ENCODE measurements at regions not wholly inside any gene's neighbourhood (a gene's known extent, or its start where the extent isn't known, plus 50 kb on each side); places are given as distances from the start of the nearest gene placed in this dataset.
"Not testable (repeated sequence)": the region's sequence is repeated elsewhere in the genome, so short reads cannot be mapped to it uniquely, and the experiment has no call there.

- H3K9ac ChIP-seq (ENCODE audit: low read length), result no peak overlapping the region
- H3K27me3 ChIP-seq (ENCODE audit: control insufficient read depth, insufficient read depth, low read length), result no peaks in the 10 kb centered on the region
- H3K36me3 ChIP-seq (ENCODE audit: control insufficient read depth, insufficient read depth, low read length), result no peaks in the 10 kb centered on the region
- H3K4me3 ChIP-seq (ENCODE audit: low read length), result no peak overlapping the region
- H3K4me1 ChIP-seq (ENCODE audit: control insufficient read depth, insufficient read depth, low read length), result no peaks in the 10 kb centered on the region
- no peaks in the 10 kb centered on the region for H3K9me3 ChIP-seq (ENCODE audit: control insufficient read depth, low read length)
These were observed 440.6 kb upstream of the DYNLRB2 start for GRCh38 chr16:80100186-80100585.

DNA sequence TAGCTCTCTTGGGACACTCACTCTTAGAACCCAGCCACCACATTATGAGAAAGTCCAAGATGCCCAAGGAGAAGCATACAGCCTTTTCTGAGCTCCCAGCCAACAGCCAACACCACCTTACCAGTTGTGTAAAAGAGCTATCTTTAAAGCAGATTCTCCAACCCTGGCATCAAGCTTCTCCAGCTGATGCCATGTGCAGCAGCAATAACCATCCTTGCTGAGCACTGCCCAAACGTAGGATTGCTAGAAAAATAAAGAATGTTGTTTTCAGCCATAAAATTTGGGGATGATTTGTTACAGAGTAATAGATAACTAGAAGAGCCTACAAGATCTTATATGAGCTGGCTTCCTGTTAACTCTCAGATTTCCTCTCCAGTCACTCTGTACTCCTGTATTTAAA is 443.7 kb upstream of the DYNLRB2 start:
- no peaks in the 10 kb centered on the region for H3K36me3 ChIP-seq (ENCODE audit: control insufficient read depth, insufficient read depth, low read length)
- H3K9ac ChIP-seq (ENCODE audit: low read length), result no peak overlapping the region
- H3K9me3 ChIP-seq (ENCODE audit: control insufficient read depth, low read length), result no peaks in the 10 kb centered on the region
- no peak overlapping the region for H3K4me3 ChIP-seq (ENCODE audit: low read length)
- H3K4me1 ChIP-seq (ENCODE audit: control insufficient read depth, insufficient read depth, low read length), result no peaks in the 10 kb centered on the region
- H3K27me3 ChIP-seq (ENCODE audit: control insufficient read depth, insufficient read depth, low read length), result no peaks in the 10 kb centered on the region

DNA sequence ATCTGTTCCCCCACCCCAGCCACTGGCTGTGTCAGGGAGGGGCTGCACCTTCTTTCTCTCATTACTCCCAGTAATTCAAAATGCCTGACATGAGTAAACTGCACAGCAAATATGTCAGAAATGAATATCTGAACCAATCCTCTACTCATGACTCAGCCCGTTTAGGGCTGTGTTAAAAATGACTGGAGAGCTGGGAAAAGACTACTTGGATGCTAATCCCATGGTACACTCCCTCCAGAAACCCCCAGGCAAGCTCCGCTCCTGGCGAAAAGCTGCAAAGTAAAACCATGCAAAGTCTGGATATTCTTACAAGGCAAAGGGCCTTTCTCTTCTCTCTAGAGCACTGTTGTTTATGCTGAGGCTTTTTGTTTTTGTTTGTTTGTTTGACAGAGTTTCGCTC is 448.1 kb upstream of the DYNLRB2 start:
- no peak overlapping the region for H3K9ac ChIP-seq (ENCODE audit: low read length)
- H3K9me3 ChIP-seq (ENCODE audit: control insufficient read depth, low read length), result no peaks in the 10 kb centered on the region
- no peak overlapping the region for H3K4me3 ChIP-seq (ENCODE audit: low read length)
- no peaks in the 10 kb centered on the region for H3K36me3 ChIP-seq (ENCODE audit: control insufficient read depth, insufficient read depth, low read length)
- no peaks in the 10 kb centered on the region for H3K4me1 ChIP-seq (ENCODE audit: control insufficient read depth, insufficient read depth, low read length)
- no peaks in the 10 kb centered on the region for H3K27me3 ChIP-seq (ENCODE audit: control insufficient read depth, insufficient read depth, low read length)

- not testable (repeated sequence) for H3K36me3 ChIP-seq (ENCODE audit: control insufficient read depth, insufficient read depth, low read length); H3K9me3 ChIP-seq (ENCODE audit: control insufficient read depth, low read length); H3K9ac ChIP-seq (ENCODE audit: low read length); H3K4me3 ChIP-seq (ENCODE audit: low read length); H3K27me3 ChIP-seq (ENCODE audit: control insufficient read depth, insufficient read depth, low read length); H3K4me1 ChIP-seq (ENCODE audit: control insufficient read depth, insufficient read depth, low read length)
These were observed 449.3 kb upstream of the DYNLRB2 start for GRCh38 chr16:80091453-80091852.

- no peaks in the 10 kb centered on the region for H3K36me3 ChIP-seq (ENCODE audit: control insufficient read depth, insufficient read depth, low read length)
- no peaks in the 10 kb centered on the region for H3K4me1 ChIP-seq (ENCODE audit: control insufficient read depth, insufficient read depth, low read length)
- no peaks in the 10 kb centered on the region for H3K27me3 ChIP-seq (ENCODE audit: control insufficient read depth, insufficient read depth, low read length)
- no peak overlapping the region for H3K4me3 ChIP-seq (ENCODE audit: low read length)
- H3K9me3 ChIP-seq (ENCODE audit: control insufficient read depth, low read length), result no peaks in the 10 kb centered on the region
- no peak overlapping the region for H3K9ac ChIP-seq (ENCODE audit: low read length)
These were observed 455.2 kb upstream of the DYNLRB2 start for GRCh38 chr16:80085606-80086005.

GRCh38 chr16:80084614-80085013 is 456.2 kb upstream of the DYNLRB2 start:
- H3K9ac ChIP-seq (ENCODE audit: low read length), result no peak overlapping the region
- H3K4me3 ChIP-seq (ENCODE audit: low read length), result no peak overlapping the region
- H3K36me3 ChIP-seq (ENCODE audit: control insufficient read depth, insufficient read depth, low read length), result no peaks in the 10 kb centered on the region
- no peaks in the 10 kb centered on the region for H3K9me3 ChIP-seq (ENCODE audit: control insufficient read depth, low read length)
- no peaks in the 10 kb centered on the region for H3K27me3 ChIP-seq (ENCODE audit: control insufficient read depth, insufficient read depth, low read length)
- no peaks in the 10 kb centered on the region for H3K4me1 ChIP-seq (ENCODE audit: control insufficient read depth, insufficient read depth, low read length)

GRCh38 chr16:80084163-80084562 is 456.6 kb upstream of the DYNLRB2 start:
- Histone ChIP-seq H3K4me3 (ENCODE audit: low read length) (no peak overlapping the region), H3K9ac (ENCODE audit: low read length) (no peak overlapping the region), H3K36me3 (ENCODE audit: control insufficient read depth, insufficient read depth, low read length) (no peaks in the 10 kb centered on the region), H3K27me3 (ENCODE audit: control insufficient read depth, insufficient read depth, low read length) (no peaks in the 10 kb centered on the region), H3K4me1 (ENCODE audit: control insufficient read depth, insufficient read depth, low read length) (no peaks in the 10 kb centered on the region), H3K9me3 (ENCODE audit: control insufficient read depth, low read length) (no peaks in the 10 kb centered on the region)

DNA sequence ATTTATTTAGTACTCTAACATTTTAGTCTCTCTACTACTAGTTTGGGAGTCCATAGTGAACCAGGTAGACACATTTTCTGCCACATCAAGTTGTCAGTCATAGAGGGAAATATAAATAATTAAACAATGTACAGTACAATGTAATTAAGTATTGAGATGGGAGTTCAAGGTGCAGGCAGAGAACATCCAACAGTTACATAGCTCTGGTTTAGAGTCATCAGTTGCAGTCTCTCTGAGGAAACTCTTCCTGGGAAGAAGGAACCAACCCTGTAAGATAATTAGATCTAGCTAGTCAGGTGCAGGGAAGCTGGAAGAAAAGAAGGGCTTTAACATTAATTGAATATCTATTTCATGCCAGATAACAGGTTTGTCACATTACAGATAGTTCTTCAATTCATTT is 457.9 kb upstream of the DYNLRB2 start:
- H3K4me1 ChIP-seq (ENCODE audit: control insufficient read depth, insufficient read depth, low read length), result no peaks in the 10 kb centered on the region
- H3K4me3 ChIP-seq (ENCODE audit: low read length), result no peak overlapping the region
- no peaks in the 10 kb centered on the region for H3K27me3 ChIP-seq (ENCODE audit: control insufficient read depth, insufficient read depth, low read length)
- H3K9me3 ChIP-seq (ENCODE audit: control insufficient read depth, low read length), result no peaks in the 10 kb centered on the region
- no peaks in the 10 kb centered on the region for H3K36me3 ChIP-seq (ENCODE audit: control insufficient read depth, insufficient read depth, low read length)
- no peak overlapping the region for H3K9ac ChIP-seq (ENCODE audit: low read length)

DNA sequence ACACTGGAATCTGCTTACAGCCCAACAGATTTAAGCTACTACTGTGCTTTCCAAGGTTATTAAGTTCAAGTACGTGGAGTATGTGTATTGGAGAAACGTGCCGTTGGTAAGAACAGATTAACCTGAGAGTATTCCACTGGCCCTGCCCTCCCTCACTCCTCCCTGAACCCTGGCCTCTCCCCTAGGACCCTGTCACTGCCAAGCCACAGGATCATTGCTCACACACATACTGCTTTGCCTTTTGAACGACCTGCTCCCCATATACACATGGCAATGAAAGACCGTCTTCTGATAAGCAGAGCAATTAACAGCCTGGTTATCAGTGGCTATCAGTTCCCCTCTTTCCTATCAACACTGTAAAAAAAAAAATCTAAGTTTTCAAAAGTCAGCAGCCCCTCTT is 458.9 kb upstream of the DYNLRB2 start:
- H3K4me3 ChIP-seq (ENCODE audit: low read length), result no peak overlapping the region
- H3K9ac ChIP-seq (ENCODE audit: low read length), result no peak overlapping the region
- H3K36me3 ChIP-seq (ENCODE audit: control insufficient read depth, insufficient read depth, low read length), result no peaks in the 10 kb centered on the region
- H3K4me1 ChIP-seq (ENCODE audit: control insufficient read depth, insufficient read depth, low read length), result no peaks in the 10 kb centered on the region
- H3K27me3 ChIP-seq (ENCODE audit: control insufficient read depth, insufficient read depth, low read length), result no peaks in the 10 kb centered on the region
- H3K9me3 ChIP-seq (ENCODE audit: control insufficient read depth, low read length), result no peaks in the 10 kb centered on the region

DNA sequence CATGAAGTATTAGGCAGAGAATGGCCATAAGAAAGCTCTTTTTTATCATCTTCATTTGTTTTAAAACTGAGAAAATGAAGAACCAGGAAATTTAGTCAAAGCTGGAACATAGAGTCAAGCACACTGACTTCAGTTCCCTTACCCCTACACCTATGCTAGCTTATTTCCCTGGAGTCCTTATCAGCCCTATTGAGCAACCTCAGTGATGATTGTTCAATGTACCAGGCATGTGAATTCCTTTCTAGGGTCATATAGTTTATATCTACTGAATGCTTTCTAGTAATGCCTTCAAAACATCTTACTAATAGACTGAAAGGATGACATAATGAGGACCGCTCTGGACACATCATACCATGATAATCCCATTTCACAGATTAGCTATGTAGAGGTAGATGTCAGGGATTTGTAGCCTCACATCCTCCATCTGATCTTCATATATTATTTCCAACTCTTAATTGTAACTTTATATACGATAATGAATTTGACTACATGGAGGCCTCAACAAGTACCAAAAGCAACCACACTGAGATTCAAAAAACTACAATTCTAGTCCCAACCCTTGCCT is 460.4 kb upstream of the DYNLRB2 start:
- Histone ChIP-seq H3K9ac (ENCODE audit: low read length) (no peak overlapping the region), H3K27me3 (ENCODE audit: control insufficient read depth, insufficient read depth, low read length) (no peaks in the 10 kb centered on the region), H3K9me3 (ENCODE audit: control insufficient read depth, low read length) (no peaks in the 10 kb centered on the region), H3K36me3 (ENCODE audit: control insufficient read depth, insufficient read depth, low read length) (no peaks in the 10 kb centered on the region), H3K4me1 (ENCODE audit: control insufficient read depth, insufficient read depth, low read length) (no peaks in the 10 kb centered on the region), H3K4me3 (ENCODE audit: low read length) (no peak overlapping the region)

- no peaks in the 10 kb centered on the region for H3K36me3 ChIP-seq (ENCODE audit: control insufficient read depth, insufficient read depth, low read length)
- H3K9ac ChIP-seq (ENCODE audit: low read length), result no peak overlapping the region
- H3K9me3 ChIP-seq (ENCODE audit: control insufficient read depth, low read length), result no peaks in the 10 kb centered on the region
- no peak overlapping the region for H3K4me3 ChIP-seq (ENCODE audit: low read length)
- no peaks in the 10 kb centered on the region for H3K27me3 ChIP-seq (ENCODE audit: control insufficient read depth, insufficient read depth, low read length)
- H3K4me1 ChIP-seq (ENCODE audit: control insufficient read depth, insufficient read depth, low read length), result no peaks in the 10 kb centered on the region
These were observed 461.7 kb upstream of the DYNLRB2 start for GRCh38 chr16:80079072-80079471.

DNA sequence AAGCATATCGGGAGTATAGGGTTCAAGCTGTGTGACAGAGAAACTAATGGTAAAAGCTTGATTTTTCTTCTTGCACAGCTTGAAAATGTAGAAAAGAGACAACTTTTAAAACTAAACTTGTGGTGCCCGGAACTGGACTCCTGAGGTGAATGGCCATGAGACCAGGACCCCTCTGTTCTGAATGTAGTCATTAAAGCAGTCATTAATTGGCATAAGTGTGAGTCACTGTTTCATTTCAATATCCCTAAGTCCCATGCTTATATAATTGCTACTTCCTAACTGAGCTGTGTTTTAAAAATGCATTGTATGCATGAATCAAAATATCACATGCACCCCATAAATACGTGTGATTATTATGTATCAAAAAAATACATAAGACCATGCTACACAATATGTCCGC is 463.1 kb upstream of the DYNLRB2 start:
- Histone ChIP-seq H3K27me3 (ENCODE audit: control insufficient read depth, insufficient read depth, low read length) (no peaks in the 10 kb centered on the region), H3K4me3 (ENCODE audit: low read length) (no peak overlapping the region), H3K4me1 (ENCODE audit: control insufficient read depth, insufficient read depth, low read length) (no peaks in the 10 kb centered on the region), H3K9me3 (ENCODE audit: control insufficient read depth, low read length) (no peaks in the 10 kb centered on the region), H3K36me3 (ENCODE audit: control insufficient read depth, insufficient read depth, low read length) (no peaks in the 10 kb centered on the region), H3K9ac (ENCODE audit: low read length) (no peak overlapping the region)

DNA sequence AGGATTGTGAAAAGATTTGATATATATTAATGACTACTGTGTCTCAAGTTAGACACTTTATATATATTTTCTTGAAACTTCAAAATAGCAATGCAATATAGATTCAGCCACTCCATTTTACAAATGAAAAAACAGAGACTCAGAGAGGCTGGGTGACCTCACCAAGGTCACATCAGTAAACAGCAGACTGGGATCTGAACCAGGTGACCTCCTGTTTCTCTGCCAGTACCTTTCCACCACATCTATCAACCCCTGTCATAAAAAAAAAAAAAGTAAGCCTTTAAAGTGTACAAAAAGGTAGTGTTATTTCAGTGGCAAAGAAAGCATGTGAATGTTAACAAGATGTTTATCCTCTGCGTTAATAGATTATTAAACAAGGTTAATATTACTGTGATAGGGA is 466.5 kb upstream of the DYNLRB2 start:
- Histone ChIP-seq H3K4me3 (ENCODE audit: low read length) (no peak overlapping the region), H3K27me3 (ENCODE audit: control insufficient read depth, insufficient read depth, low read length) (no peaks in the 10 kb centered on the region), H3K36me3 (ENCODE audit: control insufficient read depth, insufficient read depth, low read length) (no peaks in the 10 kb centered on the region), H3K9me3 (ENCODE audit: control insufficient read depth, low read length) (no peaks in the 10 kb centered on the region), H3K4me1 (ENCODE audit: control insufficient read depth, insufficient read depth, low read length) (no peaks in the 10 kb centered on the region), H3K9ac (ENCODE audit: low read length) (no peak overlapping the region)

Measured in mucosa of stomach (tissue), 1 donor.